Activated T-cell treated with anti-CD3 and anti-CD28 coated beads, Interleukin-2, amount 50 U/mL, for 1 hour (primary cell): ENCODE measurements at regions not wholly inside any gene's neighbourhood (a gene's known extent, or its start where the extent isn't known, plus 50 kb on each side); places are given as distances from the start of the nearest gene placed in this dataset.
A peak's percentile ranks its signal among the peaks of the same experiment; 100 is the strongest.
"Not testable (repeated sequence)": the region's sequence is repeated elsewhere in the genome, so short reads cannot be mapped to it uniquely, and the experiment has no call there.

Experiments
- DNase-seq: peaks from one replicate; pipeline ENCODE4 v3.0.0-alpha.2; 2020

DNA sequence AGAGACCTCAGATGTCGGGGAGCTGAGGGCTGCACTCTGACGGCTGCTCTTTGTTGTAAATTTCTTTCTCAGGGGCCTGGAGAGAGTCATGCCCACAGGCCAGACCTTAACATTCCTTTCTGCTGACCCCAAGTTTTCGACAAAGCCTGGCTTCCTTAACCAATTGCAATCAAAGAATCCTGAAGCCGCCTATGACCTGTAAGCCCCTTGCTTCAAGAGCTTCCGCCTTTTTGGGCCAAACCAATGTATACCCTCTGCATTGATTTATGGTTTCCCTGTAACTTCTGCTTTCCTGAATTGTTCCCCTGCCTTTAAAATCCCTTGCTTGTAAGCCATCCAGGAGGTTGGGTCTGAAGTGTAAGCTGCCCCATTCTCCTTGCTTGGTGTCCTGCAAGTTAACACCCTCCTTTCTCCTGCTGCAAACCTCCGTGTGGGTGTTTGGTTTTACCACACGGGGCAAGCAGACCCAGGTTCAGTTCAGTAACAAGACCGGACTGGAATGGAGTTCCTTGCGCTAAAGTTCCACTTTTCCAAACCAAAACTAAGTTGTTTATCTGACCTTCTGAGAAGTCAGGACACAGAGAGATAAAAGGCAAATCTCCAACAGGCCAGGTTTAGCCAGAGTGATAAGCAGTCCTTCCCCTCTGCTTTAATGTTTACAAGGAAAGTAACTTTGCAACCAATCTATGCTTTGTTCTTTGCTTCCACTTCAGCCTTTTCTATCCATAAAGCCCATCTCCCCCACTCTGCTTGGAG, 141.6 kb downstream of the KCNJ12 start:
- no peak for DNase-seq

DNA sequence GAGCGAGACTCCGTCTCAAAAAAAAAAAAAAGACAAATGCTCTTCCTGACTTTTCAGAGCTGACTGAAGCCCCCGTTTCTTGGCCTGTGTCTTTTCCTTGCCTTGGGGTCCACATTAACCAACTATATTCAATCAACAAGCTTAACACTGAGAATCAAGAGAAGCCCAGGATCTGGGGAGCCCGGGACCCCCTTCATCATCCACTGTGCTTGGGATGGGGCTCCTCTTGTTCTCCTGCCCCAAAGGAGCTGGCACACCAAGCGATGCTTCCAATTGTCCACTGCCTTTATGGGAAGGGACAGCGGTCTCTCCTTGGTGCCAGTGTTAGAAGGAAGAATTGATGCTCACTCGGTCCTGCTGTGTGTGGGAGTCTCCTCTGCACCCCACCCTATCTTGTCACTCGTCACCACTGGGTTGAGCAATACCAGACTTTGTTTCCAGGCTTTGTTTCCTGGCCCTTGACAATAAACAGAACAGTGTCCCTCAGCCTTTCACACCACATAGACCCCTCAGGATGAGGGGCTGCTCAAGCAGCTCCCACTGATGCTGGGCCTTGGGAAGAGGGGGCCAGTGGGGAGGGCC, 146.7 kb downstream of the KCNJ12 start:
- DNase-seq, result no peak

DNA sequence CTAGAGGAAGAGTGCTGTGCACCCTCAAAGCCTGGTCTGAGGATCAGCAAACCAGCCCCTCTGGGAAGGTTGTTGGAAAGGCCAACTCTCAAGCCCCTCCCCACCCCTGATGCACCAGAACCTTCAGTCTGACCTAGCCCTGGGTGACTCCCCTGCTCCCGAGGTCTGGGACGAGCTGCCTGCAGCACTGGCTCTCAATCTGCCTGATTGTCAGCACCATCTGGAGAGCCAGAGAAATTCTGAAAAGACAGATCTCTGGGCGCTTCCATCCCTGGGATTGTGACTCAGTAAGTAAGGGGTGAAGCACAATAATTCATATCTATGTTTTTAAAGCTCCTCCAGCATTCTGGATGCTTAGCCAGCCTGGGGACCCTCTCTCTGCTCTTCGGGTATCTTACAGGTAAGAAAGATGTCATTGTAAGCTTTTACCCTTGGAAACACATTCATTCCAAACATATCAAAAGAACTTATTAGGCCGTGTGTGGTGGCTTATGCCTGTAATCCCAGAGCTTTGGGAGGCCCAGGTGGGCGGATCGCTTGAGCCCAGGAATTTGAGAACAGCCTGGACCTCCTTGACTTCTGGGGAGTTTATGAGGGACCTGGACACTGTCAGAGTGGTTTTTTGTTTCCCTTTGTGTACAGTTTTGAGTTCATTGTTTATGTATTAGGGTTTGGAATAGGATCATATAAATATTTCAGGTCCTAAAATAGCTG, 147.5 kb downstream of the KCNJ12 start:
- no peak for DNase-seq

DNA sequence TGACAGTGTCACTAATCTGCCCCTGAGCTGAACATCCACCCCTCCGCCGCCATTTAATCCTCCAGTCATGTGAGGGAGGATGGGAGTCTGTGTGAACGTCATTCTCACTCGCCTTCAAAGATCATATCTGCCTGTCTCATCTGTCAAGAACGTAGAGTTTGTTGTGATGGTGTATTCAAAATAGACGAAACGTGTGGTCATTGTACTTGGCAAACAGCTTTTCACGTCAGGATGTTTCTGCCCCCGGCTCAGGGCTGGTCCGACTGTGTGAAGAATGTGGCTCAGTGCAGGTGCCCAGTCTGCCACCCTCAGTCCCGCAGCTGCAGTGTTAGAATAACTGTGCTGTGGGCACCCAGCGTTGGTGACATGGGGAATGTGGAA, 148.0 kb downstream of the KCNJ12 start:
- DNase-seq, result no peak

DNA sequence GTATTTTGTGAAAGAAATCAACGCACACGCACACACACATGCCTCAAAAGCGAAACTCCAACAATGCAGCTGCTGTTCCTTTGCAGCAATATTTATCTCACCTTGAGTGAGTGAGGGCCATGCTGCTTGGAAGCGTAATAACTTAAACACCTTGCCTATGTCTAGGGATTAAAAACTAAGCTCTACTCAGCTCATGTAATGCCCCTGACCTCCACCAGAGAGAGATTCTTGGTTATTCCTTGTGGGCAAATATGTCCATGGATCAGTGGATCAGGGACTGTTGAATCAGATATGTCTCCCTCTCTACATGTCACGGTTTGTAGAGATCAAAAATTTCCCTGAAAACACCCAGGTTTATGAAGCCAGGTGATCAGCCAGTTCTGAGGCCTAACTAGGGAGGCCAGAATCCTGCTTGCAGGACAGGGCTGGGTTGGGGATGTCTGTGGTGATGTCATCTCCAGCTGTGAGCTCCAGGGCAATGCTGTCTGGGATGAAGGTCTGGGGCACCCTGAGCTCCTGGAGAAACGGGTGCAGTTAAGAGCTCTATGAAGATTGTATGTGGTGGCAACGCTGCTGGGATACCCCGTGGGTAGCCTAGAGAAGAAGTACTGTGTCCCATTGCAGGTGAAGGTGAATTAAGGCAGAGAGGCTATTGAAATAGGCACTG, 149.4 kb downstream of the KCNJ12 start:
- no peak for DNase-seq

DNA sequence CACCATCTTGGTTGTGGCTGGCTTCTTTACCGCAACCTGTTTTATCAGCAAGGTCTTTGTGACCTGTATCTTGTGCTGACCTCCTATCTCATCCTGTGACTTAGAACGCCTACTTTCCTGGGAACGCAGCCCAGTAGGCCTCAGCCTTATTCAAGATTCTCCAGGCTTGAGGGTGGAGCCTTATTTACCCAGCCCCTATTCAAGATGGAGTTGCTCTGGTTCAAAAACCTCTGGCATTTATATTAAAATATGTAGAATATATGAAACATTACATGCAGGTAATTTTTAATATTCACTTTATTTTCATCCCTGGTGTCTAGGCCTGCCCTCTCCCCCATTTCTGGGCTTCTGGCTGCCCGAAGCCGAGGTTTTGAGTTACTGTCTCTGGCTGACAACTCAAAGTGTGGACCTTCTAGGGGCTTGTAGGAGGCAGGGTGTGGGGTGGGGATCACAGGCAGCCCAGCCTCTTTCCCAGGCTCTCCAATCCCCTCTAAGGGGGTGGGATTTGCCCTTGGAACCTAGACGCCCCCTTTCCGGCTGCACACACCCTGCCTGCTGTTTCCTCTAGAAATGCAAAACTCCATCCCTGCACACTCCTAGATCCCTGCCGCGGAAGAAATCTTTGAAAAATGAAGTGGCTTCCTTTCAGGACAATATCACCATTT, 152.0 kb downstream of the KCNJ12 start:
- no peak for DNase-seq

DNA sequence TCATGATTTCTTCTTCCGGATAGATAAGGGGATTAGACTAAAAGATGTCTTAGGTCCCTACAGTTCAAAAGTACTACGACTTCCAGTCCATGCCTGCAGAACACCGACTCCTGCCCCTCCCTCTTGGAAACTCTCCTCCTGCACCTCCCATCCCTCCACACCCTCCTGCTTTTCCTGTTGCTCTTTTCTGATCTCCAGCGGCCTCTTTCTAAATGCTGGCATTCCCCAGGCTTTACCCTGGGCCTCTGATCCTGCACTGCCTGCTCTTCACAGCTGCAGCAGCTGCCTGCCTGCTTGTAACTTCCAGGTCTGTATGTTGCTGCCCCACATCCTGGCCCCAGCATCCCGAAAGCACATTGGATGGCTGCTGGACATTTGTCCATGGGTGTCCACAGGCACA, 154.2 kb downstream of the KCNJ12 start:
- DNase-seq, result no peak

DNA sequence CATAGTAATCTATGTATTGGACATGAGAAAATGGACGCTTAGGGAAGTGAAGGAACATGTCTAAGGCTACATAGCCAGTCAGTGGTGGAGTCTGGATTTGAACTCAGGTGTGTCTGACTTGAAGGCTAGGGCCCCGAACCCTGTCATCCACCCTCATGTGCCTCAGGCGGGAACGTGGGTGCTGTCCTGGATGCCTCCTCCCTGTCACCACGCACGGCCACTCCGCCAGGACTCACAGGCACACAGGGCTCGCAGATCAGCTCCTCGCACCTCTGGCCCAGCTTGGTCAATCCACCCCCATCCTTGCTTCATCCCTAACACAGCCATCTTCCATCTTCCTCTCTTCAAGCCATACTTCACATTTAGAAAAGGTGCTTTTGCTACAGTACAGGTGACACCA, 154.7 kb downstream of the KCNJ12 start:
- no peak for DNase-seq

DNA sequence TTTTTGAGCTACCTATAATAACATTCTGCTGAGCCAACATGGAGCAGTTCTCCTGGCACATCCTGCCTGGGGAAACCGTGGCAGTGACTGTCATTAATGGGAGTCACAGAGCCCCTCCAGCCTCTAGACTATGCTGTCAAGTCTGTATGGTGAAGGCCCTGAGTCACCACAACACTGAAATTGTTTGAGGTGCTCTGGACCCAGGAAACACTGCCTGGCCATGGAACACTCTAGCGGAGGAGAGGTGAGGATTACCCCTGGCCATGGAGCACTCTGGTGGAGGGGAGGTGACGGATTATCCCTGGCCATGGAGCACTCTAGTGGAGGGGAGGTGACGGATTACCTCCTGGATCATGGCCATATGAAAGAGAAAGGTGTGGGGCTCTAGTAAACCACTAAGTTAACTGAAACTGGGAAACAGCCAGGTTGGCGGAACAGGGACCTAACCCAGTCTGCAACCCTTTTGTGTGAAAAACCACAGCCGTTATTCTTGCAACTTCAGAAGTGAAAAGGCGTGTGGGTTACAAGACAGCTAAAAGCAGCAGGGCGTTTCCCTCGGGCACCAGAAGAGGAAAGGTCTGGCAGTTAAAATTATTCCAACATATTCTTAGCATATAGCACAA, 156.7 kb downstream of the KCNJ12 start:
- DNase-seq, result no peak

DNA sequence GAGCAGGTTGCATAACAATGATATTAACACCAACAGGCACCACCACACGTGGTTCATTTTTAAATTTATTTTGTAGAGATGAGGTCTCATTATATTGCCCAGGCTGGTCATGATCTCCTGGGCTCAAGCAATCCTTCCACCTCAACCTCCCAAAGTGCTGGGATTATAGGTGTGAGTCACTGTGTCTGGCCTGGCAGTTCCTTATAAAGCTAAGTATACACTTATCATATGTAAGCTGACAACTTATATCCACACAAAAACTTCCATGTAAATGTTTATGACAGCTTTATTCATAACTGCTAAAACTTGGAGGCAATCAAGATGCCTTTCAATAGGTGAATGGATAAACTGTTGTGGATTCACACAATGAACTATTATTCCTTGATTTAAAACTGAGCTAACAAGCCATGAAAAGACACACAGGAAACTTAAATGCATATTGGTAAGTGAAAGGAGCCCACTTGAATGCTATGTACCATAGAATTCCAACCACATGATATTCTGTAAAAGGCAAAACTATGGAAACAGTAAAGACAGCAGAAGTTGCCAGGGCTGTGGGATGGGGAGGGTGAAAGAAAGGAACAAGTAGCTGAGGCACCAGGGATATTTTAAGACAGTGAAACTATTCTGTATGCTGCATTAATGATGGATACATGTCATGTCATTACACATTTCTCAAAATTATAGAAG, 156.5 kb upstream of the KCNJ18 start:
- DNase-seq, result no peak

DNA sequence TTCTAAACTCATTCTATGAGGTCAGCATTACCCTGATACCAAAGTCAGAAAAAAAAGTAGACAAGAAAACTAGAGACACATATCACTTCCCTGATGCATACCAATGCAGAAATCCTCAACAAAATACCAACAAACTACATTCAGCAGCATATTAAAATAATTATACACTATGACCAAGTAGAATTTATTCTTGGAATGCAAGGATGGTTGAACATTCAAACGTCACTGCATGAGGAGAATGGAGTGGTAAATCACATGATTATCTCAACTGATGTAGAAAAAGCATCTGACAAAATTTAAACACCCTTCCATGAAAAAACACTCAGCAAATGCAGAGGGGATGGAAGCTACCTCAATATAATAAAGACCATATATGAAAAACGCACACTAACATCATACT, 155.0 kb upstream of the KCNJ18 start:
- no peak for DNase-seq

DNA sequence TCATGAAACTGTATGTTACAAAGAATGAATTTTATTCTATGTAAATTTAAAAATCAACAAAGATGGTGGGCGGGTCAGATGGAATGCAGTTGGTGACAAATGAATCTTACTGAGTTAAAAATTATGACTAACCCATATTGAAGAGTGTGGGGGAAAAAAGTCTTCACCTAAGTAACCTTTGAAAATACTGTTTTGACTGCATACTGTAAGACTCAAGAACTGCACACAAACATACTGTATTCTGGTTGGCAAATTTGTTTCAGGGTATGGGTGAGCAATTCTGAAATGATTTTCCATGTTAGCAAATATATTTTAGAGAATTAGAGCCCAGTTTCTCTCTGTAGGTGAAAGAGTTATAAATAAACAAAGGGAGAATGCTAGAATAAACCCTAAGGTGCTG, 153.7 kb upstream of the KCNJ18 start:
- DNase-seq, result no peak

DNA sequence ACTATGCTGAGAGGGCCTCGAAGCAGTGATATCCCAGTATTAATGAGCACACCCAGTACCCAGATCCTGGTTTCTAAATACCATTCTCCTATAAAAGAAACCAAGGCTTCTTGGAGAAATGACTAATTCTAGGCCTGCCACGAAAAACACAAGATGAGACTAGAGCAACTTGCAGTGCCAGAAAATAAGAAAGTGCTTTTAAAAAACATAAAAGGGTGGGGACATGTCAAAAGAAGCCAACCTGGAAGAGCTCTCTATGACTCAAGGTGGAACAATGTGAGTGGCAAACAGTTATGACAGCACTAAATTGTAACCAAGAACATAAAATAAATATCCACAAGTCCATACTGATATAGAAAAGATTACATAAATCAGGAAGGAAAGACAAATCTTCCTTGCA, 153.2 kb upstream of the KCNJ18 start:
- DNase-seq, result no peak

DNA sequence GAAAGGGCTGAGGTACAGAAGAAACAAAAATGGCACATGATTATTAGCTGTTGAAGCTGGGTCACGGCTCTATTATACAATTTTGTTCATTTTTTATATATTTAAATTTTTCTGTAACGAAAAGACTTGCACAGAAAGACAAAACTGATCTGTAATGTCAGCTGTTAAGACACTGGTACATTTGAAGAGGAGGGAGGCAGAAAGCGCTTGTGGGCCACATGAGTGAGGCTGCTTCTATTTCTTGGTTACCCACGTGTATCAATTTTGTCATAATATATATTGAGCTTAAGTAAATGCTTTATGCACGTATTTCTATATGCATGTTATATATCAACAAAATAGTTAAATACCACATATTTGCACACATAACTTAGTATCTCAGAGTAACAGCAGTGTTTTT, 151.8 kb upstream of the KCNJ18 start:
- DNase-seq, result no peak

DNA sequence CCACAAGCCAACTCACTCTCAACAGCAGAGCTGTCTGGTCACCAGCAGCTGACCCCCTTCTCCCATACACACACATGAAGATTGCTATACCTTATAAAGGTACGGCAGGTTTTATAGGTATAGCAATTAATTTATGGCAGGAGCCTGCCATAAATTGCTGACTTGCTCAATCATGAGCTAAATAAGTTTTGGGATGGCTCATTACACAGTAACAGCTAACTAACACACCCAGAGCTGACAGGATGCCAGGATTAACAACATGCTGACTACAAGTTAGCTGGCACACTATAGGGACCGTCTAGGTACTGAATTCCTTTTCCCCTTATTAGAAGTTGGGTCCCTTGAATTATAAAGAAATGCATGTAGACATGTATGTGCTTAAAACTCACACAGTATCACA, 150.3 kb upstream of the KCNJ18 start:
- DNase-seq, result no peak

DNA sequence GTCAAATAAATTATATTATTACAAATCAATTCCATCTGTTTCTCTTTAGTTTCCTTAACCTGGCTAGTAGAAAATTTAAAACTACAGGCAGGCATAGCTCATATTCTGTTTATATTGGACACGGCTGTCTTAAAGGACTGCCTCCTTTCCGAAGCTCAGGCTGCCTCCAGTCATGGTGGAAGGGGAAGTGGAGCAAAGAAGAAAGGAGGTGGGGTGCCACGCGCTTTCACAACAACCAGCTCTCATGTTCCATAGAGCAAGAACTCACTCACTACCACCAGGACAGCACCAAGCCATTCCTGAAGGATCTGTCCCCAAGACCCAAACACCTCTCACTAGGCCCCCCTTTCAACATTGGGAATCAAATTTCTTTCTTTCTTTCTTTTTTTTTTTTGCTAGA, 149.3 kb upstream of the KCNJ18 start:
- no peak for DNase-seq

DNA sequence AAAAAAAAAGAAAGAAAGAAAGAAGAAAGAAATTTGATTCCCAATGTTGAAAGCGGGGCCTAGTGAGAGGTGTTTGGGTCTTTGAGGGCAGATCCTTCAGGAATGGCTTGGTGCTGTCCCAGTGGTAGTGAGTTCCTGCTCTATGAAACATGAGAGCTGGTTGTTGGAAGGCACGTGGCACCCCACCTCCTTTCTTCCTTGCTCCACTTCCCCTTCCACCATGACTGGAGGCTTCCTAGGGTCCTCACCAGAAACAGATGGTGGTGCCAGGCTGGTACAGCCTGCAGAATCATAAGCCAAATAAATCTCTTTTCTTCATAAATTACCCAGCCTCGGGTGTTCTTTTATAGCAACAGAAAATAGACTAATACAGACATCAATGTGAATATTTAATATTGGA, 147.3 kb upstream of the KCNJ18 start:
- no peak for DNase-seq

DNA sequence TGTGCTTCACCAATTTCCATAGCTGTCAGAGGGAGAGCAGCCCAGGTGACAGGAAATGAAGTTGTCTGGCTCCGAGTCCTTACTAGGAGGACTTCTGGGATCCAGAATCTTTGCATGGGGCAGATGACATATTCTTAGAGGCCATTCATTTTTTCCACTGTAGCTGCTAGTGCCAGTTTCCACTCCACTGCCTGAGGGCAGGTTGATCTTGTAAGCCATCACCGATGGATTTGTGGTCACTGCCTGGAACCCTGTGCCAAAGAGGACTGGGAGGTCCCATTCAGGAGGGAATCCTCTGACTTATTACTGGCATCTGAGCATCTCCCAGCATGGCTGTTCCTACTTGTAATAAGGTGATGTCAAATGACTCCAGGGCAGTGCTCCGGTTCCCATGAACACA, 144.1 kb upstream of the KCNJ18 start:
- no peak for DNase-seq

DNA sequence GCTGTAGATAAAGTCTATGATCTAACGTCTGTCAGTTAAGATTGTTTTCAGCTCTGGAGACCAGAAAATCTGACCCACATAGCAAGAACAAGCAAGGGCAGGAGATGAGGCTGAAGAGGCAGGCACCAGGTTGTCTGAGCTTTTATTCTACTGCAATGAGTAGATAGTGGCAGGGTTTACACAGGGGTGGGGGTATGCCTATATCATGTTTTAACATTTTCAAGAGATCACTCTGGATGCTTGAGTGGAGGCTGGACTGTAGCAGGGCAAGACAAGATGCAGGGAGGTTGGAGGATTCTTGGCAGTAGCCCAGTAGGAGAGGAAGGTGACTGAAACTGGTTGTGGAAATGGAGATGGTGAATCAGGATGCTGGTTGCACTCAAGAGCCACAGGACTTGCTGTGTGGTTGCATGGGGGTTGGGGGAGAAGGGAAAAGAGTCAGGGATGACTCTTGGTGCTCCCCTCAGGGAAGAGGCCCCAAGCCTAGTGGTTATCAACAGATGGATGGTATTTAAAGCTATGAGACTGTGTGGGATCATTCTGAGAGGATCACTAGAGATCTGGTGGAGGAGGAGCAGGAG, 143.1 kb upstream of the KCNJ18 start:
- DNase-seq, result no peak

DNA sequence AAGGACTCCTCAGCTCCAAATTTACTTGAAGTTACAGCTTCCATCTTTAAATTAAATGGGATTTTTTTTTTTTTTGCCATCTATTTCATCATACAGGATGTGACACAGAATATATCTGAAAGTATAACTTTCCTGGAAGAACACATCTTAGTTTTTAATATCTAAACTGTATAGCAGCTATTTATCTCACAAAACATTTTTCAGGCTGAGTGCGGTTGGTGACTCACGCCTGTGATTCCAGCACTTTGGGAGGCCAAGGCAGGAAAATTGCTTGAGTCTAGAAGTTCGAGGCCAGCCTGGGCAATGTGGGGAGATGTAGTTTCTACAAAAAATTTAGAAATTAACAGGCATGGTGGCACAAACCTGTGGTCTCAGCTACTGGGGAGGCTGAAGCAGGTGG, 142.3 kb upstream of the KCNJ18 start:
- not testable (repeated sequence) for DNase-seq

DNA sequence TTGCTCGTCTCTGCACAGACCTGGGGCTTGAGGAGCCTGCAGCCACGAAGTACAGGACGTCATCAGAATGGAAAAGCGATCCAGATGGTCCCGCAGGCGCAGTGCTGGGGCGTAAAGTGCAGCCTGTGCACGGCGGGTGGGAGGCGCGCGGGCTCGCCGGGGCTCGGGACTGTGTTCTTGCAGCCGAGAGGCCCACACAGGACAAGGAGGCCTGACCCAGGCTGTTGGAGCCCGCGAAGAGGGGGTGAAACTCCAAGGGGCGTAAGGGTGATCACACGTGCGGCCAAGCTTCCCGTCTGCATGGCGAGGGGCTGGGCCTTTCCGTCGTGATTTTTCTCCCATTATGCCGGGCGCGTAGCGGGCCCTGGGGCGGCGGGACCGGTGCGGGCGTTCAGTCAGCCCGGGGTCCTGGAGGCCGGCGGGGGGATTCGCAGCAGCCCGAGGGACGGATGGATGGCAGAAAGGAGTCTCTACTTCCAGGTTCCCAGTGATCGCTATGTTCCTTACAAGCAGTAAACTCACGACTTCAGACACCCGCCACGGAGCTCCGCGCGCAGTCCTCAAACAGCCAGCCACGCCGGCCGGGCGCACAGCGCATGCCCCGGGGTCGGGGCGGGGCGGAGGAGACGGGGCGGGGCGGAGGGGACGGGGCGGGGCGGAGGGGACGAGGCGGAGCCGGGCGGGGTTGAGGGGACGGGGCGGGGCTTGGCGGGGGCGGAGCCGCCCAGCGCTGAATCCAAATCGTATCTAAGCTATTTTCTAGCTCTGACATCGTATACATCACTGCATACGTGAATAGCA, 141.0 kb upstream of the KCNJ18 start:
- peak; percentile 87 for DNase-seq
